Liver (tissue), 8 donors: ENCODE measurements at regions not wholly inside any gene's neighbourhood (a gene's known extent, or its start where the extent isn't known, plus 50 kb on each side); places are given as distances from the start of the nearest gene placed in this dataset.

Experiments used
- DNase-seq: peaks from one replicate; pipeline ENCODE4 v3.0.0-alpha.2; 2017; ENCODE audit warnings: low spot score
- H3K27ac ChIP-seq, 2 donors: one replicate each; pipeline ENCODE4 v1.7.0; 2013; ENCODE audit warnings: inconsistent platforms in 2 of 2, low read length in 2 of 2, control low read depth in 1 of 2, low read depth in 1 of 2, mild to moderate bottlenecking in 1 of 2
- H3K27me3 ChIP-seq, 4 donors: one replicate each; pipeline versions ENCODE4 v1.6.1 to v1.7.0; 2013; ENCODE audit warnings: low read length in 3 of 4, inconsistent platforms in 1 of 4, mild to moderate bottlenecking in 1 of 4, moderate library complexity in 1 of 4; ENCODE audit not compliant: control insufficient read depth in 4 of 4, insufficient read depth in 4 of 4
- H3K36me3 ChIP-seq, 4 donors: one replicate each; pipeline versions ENCODE4 v1.6.1 to v1.7.0; 2013; ENCODE audit warnings: low read length in 3 of 4, mild to moderate bottlenecking in 3 of 4, low read depth in 1 of 4, moderate library complexity in 1 of 4; ENCODE audit not compliant: control insufficient read depth in 4 of 4, insufficient read depth in 3 of 4
- H3K4me1 ChIP-seq, 4 donors: one replicate each; pipeline versions ENCODE4 v1.6.1 to v1.7.0; 2013; ENCODE audit warnings: low read length in 3 of 4, mild to moderate bottlenecking in 3 of 4, moderate library complexity in 1 of 4; ENCODE audit not compliant: control insufficient read depth in 4 of 4, insufficient read depth in 4 of 4
- H3K4me3 ChIP-seq, 3 donors: one replicate each; pipeline versions ENCODE4 v1.6.1 to v1.7.0; 2013; ENCODE audit warnings: low read length in 3 of 3, control low read depth in 1 of 3, low read depth in 1 of 3, mild to moderate bottlenecking in 1 of 3
- H3K9ac ChIP-seq, 2 donors: one replicate each; pipeline ENCODE4 v1.7.0; 2013; ENCODE audit warnings: low read length in 2 of 2, mild to moderate bottlenecking in 2 of 2, moderate library complexity in 2 of 2, control low read depth in 1 of 2, low read depth in 1 of 2
- H3K9me3 ChIP-seq, 4 donors: one replicate each; pipeline versions ENCODE4 v1.6.1 to v1.7.0; 2013; ENCODE audit warnings: low read length in 3 of 4; ENCODE audit not compliant: control insufficient read depth in 4 of 4
- ATF3 ChIP-seq: IDR thresholded peaks from 2 replicates; pipeline ENCODE4 v1.6.1; 2016; ENCODE audit warnings: antibody characterized with exemption
- CTCF ChIP-seq: fragments of 150-350 bp; IDR thresholded peaks from 2 replicates; pipeline ENCODE4 v1.5.1; 2017; ENCODE audit warnings: improper control_type of control experiment, low read depth, low read length; ENCODE audit not compliant: missing input control
- EGR1 ChIP-seq, 2 donors: IDR thresholded peaks; 2 replicates each; pipeline ENCODE4 v1.6.1; 2016 to 2018; ENCODE audit warnings: antibody characterized with exemption in 2 of 2, low read depth in 2 of 2
- FOXA1 ChIP-seq: IDR thresholded peaks from 2 replicates; pipeline ENCODE4 v1.6.1; 2016; ENCODE audit warnings: antibody characterized with exemption
- FOXA2 ChIP-seq: IDR thresholded peaks from 2 replicates; pipeline ENCODE4 v1.6.1; 2016; ENCODE audit warnings: antibody characterized with exemption
- GABPA ChIP-seq, 2 donors: IDR thresholded peaks in 1 of 2; conservative IDR thresholded peaks in 1 of 2; 2 replicates each; pipeline ENCODE4 v1.6.1; 2016; ENCODE audit warnings: antibody characterized with exemption in 2 of 2, mild to moderate bottlenecking in 1 of 2, moderate library complexity in 1 of 2
- HNF4A ChIP-seq, 2 donors: conservative IDR thresholded peaks; 2 replicates each; pipeline ENCODE4 v1.6.1; 2016; ENCODE audit warnings: antibody characterized with exemption in 2 of 2, mild to moderate bottlenecking in 2 of 2
- HNF4G ChIP-seq: IDR thresholded peaks from 2 replicates; pipeline ENCODE4 v1.6.1; 2016; ENCODE audit warnings: antibody characterized with exemption
- JUND ChIP-seq, 2 donors: IDR thresholded peaks; 2 replicates each; pipeline ENCODE4 v1.6.1; 2016; ENCODE audit warnings: antibody characterized with exemption in 2 of 2
- MAX ChIP-seq: IDR thresholded peaks from 2 replicates; pipeline ENCODE4 v1.6.1; 2016; ENCODE audit warnings: antibody characterized with exemption
- NR2F2 ChIP-seq: IDR thresholded peaks from 2 replicates; pipeline ENCODE4 v1.6.1; 2016; ENCODE audit warnings: antibody characterized with exemption
- RAD21 ChIP-seq, 2 donors: IDR thresholded peaks; 2 replicates each; pipeline ENCODE4 v1.6.1; 2016; ENCODE audit warnings: antibody characterized with exemption in 2 of 2, mild to moderate bottlenecking in 2 of 2
- REST ChIP-seq: IDR thresholded peaks from 2 replicates; pipeline ENCODE4 v1.6.1; 2016; ENCODE audit warnings: antibody characterized with exemption, mild to moderate bottlenecking
- RXRA ChIP-seq, 2 donors: IDR thresholded peaks; 2 replicates each; pipeline ENCODE4 v1.6.1; 2017 to 2018; ENCODE audit warnings: antibody characterized with exemption in 2 of 2, mild to moderate bottlenecking in 1 of 2
- SP1 ChIP-seq: IDR thresholded peaks from 2 replicates; pipeline ENCODE4 v1.6.1; 2018; ENCODE audit warnings: antibody characterized with exemption, mild to moderate bottlenecking
- TAF1 ChIP-seq: conservative IDR thresholded peaks from 2 replicates; pipeline ENCODE4 v1.6.1; 2016; ENCODE audit warnings: antibody characterized with exemption, mild to moderate bottlenecking
- YY1 ChIP-seq: IDR thresholded peaks from 2 replicates; pipeline ENCODE4 v1.6.1; 2016; ENCODE audit warnings: antibody characterized with exemption, mild to moderate bottlenecking
- ZBTB33 ChIP-seq: IDR thresholded peaks from 2 replicates; pipeline ENCODE4 v1.6.1; 2016; ENCODE audit warnings: antibody characterized with exemption
- WGBS: extraction: QIAGEN DNeasy Blood & Tissue Kit; methylation state at CpG from one replicate; pipeline ENCODE4 v1.1.7; 2013; 5-methylcytosine and 5-hydroxymethylcytosine counted together
- donor health status: healthy.
- donor health status: healthy.
- donor health status: healthy.
- donor health status: healthy.
- donor health status: healthy.

GRCh38 chr11:121740902-121741301, 288.1 kb upstream of the SORL1-AS1 start (continued):
- no peak for TF ChIP-seq RXRA (IDR thresholded peaks at IDR 0.05)
- TF ChIP-seq SP1: no peak
- TF ChIP-seq HNF4A (conservative IDR thresholded peaks at IDR 0.05): no peak
- TF ChIP-seq REST: no peak

GRCh38 chr11:121733858-121734257, 281.1 kb upstream of the SORL1-AS1 start:
- TF ChIP-seq EGR1 (IDR thresholded peaks at IDR 0.05; ENCODE audit: low read depth in 2 of 2): no peak
- TF ChIP-seq TAF1: no peak
- TF ChIP-seq MAX: no peak
- TF ChIP-seq HNF4A (conservative IDR thresholded peaks at IDR 0.05): no peak
- TF ChIP-seq ATF3: no peak
- TF ChIP-seq FOXA2: no peak
- H3K4me1 ChIP-seq: no peaks in the 10 kb centered on the region
- no peak overlapping the region for H3K9ac ChIP-seq
- 74% methylated on average over 1 of the region's 1 CpG for WGBS
- H3K27me3 ChIP-seq: no peaks in the 10 kb centered on the region
- peaks cover 0 to 11% (median 0%) of the 10 kb centered on the region in 4 donors for H3K9me3 ChIP-seq
- no peak for DNase-seq
- H3K4me3 ChIP-seq: no peak overlapping the region
- H3K27ac ChIP-seq: no peak overlapping the region
- no peaks in the 10 kb centered on the region for H3K36me3 ChIP-seq

- no peaks in the 10 kb centered on the region for H3K27me3 ChIP-seq
- peaks cover 0 to 3% (median 0%) of the 10 kb centered on the region in 4 donors for H3K9me3 ChIP-seq
- DNase-seq: no peak
- H3K9ac ChIP-seq: no peak overlapping the region
- H3K4me3 ChIP-seq: no peak overlapping the region
- H3K27ac ChIP-seq: no peak overlapping the region
- WGBS: 80% methylated on average over 1 of the region's 1 CpG
- peaks cover 0 to under 1% (median 0%) of the 10 kb centered on the region in 4 donors for H3K4me1 ChIP-seq
- TF ChIP-seq CTCF (no peak), REST (no peak), RXRA (IDR thresholded peaks at IDR 0.05) (no peak), TAF1 (no peak), ATF3 (no peak), FOXA1 (no peak), NR2F2 (no peak), HNF4A (conservative IDR thresholded peaks at IDR 0.05) (no peak), GABPA (IDR thresholded peaks at IDR 0.05 in 1 of 2, conservative IDR thresholded peaks at IDR 0.05 in 1 of 2) (no peak), FOXA2 (no peak), RAD21 (IDR thresholded peaks at IDR 0.05) (no peak), JUND (IDR thresholded peaks at IDR 0.05) (no peak), EGR1 (IDR thresholded peaks at IDR 0.05; ENCODE audit: low read depth in 2 of 2) (no peak), HNF4G (no peak), YY1 (no peak), ZBTB33 (no peak), MAX (no peak), SP1 (no peak)
- no peaks in the 10 kb centered on the region for H3K36me3 ChIP-seq
Observed at GRCh38 chr11:121727942-121728341, 275.2 kb upstream of the SORL1-AS1 start.
